GM19467 (cell line): ENCODE measurements at regions not wholly inside any gene's neighbourhood (a gene's known extent, or its start where the extent isn't known, plus 50 kb on each side); places are given as distances from the start of the nearest gene placed in this dataset.
"Not testable (repeated sequence)": the region's sequence is repeated elsewhere in the genome, so short reads cannot be mapped to it uniquely, and the experiment has no call there.

Experiments used
- ATAC-seq: cut with Tn5 transposase; IDR thresholded peaks from one replicate; pipeline ENCODE4 v1.9.1; 2021; ENCODE audit warnings: mild to moderate bottlenecking, moderate library complexity; ENCODE audit not compliant: unreplicated experiment

DNA sequence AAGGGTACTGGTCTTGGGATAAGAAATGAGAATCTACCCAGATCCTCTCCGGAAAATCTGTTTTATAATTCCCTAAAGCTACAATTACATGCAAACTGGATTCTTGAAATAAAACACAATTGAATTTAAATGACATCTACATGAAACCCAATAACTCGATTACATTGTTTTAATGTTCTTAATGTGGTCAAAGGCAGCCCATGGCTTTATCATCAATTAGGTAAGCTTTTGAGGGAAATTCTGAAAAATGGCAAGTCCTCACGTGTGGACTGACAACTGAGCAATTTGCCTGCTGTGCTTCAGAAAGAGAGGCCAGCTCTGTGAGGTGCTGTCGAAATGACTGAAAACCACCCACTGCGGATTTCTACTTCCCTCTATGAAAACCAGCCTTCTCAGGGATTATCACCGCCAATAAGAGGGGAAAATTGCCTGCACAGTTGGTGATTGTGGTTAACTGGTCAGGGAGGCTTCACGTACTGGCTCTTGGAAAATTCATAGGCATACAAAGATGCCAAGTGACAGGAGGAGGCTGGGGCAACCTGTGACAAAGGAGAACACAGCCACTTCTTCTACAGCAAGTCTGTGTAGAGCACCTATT lies 200.8 kb upstream of the SLCO3A1 start:
- ATAC-seq: no peak

DNA sequence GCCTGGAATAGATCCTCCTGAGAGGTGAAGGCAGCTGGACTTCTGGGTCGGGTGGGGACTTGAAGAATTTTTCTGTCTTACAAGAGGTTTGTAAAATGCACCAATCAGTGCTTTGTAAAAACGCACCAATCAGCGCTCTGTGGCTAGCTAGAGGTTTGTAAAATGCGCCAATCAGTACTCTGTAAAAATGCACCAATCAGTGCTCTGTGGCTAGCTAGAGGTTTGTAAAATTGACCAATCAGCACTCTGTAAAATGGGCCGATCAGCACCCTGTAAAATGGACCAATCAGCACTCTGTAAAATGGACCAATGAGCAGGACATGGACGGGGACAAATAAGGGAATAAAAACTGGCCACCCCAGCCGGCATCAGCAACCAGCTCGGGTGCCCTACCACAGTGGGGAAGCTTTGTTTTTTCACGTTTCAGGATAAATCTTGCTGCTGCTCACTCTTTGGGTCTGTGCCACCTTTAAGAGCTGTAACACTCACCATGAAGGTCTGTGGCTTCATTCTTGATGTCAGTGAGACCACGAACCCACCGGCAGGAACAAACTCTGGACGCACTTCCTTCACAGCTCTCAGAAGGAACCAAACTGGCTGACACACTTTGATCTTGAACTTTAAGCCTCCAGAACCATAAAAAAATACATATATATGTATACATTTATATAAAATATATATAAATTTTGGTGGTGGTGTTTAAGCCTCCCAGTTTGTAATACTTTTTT lies 197.8 kb upstream of the SLCO3A1 start:
- ATAC-seq: not testable (repeated sequence)

DNA sequence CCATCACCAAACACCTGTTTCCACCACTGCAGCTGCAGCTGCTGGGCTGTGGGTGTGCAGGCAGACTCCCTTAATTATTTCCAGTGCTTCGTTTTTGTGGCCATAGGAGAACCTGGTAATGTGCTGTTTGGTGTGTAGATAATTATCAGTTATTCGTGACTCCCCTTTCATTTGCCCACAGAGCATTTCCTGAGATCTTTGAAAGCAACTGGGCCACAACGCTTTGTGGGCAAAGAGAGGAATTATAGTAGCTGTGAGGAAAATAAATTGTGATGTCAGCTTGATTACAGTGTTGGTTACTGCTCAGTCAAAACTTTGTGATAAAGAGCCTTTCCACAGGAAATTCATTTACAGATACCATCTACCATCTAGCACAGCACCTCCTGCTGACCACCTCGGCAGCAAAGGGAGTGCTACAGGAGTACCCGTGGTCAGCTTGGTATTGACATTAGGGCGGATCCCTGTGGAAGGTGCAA lies 193.3 kb upstream of the SLCO3A1 start:
- no peak for ATAC-seq

DNA sequence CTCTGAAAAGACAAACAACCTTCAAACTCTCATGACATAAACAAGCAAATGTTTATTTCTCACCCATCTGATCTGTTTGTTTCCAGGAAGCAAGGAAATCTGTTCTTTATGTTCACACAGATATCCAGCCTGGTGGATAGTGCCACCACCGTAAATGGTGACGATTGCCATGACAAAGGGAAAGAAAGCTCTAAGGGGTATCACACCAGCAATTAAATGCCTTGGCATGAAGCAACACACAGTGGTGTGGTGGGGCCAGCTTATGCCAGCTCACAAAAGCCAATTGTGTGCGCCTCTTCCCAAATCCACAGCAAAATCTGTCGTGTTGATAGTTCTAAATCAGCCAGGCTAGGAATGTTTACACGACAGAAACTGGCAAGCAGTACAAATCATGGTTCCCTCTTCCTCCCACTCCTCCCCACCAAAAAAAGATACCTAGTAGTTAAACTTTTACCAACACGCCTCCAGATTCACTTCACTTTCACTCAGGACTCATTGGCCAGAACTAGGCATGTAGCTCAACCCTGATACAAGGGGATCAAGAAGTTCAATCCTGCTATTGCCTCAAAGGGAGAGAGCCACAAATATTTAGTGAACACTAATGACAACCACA lies 189.2 kb upstream of the SLCO3A1 start:
- ATAC-seq: no peak

DNA sequence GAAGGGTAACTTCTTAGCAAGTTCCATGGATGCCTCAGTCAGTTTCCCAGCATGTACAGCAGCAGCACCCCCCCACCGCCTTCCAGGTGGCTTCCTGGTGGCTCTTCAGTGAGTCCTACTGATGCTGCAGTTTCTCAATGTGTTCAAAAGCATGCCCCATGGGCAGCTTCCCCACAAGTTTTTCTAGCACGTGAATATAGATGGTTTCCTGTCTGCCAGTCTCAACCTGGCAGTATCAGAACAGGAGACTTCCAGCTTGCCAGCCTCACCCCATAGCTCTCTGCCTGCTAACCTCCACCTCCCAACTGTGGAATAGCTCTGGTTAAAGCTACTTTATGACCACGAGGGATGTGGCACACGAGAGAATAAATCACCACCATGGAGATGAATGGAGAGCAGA lies 188.3 kb upstream of the SLCO3A1 start:
- no peak for ATAC-seq

DNA sequence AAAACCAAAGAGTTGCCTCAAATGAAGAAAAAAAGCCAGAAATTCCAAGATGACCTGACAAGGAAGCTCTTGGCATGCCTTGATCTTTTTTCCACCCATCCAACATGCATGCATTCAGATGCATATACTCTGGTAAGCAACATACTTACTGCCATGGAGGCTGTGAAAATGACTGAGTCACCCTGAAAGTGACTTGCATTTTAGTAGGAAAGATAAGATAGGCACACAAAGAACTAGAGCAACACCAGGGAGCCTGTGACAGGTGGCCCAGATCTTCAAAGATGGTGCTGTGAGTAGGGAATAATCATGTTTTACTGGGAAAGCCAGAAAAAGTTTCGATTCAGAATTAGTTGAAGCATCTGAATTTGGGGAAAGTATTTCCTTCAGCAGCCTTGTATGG lies 185.1 kb upstream of the SLCO3A1 start:
- no peak for ATAC-seq

DNA sequence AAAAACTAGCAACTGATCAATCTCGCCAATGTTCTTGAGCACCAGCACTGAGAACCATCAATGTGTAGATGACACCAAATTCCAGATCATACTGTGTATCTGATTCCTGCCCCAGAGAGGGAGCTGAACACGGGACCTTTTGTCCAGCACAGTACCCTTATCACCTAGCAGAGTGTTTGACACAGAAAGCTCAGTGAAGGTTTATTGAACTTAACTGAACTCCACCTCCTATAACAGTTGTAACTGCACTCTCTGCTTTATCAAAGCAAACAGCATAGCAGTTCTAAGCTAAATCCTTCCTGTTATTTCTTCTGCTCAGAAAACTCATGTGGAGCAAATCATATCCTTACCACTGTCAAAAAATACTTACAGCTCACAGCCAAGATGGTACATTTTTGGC lies 183.4 kb upstream of the SLCO3A1 start:
- ATAC-seq: no peak

DNA sequence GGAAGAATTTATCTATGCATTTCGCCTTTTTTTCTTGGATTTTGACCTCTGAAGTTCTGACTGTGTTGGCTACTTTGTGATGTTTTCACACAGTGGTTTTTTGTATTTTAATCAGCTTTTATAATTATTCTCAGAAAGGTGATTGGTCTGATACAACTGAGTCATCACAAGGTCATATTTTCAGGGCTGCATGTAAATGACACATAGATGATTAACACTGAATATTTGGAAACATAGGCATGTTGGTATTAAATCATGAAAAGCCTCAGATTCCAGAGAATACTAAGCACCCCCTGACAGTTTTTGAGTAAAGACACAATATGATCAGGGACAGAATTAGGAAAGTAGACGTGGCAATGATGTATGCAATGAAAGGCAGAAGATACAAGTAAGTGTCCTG lies 175.5 kb upstream of the SLCO3A1 start:
- no peak for ATAC-seq

DNA sequence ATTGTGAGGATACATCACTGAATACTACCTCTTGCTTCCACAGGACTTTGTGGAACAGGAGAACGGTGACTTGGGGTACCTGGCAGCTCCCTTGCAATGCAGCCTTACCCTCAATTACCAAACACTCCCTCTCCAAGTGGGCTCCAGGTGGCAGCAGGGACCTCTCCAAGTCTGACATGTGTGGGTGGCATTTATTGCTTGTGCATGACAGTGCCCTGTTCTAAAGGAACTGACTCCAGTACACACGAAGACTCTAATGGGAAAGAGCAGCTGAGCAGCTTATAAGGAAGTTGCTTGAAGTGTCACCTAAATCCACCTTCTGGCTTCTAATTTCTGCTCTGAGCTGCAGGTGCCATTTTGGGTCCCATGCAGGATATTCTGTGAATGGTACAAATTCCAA lies 174.1 kb upstream of the SLCO3A1 start:
- no peak for ATAC-seq

DNA sequence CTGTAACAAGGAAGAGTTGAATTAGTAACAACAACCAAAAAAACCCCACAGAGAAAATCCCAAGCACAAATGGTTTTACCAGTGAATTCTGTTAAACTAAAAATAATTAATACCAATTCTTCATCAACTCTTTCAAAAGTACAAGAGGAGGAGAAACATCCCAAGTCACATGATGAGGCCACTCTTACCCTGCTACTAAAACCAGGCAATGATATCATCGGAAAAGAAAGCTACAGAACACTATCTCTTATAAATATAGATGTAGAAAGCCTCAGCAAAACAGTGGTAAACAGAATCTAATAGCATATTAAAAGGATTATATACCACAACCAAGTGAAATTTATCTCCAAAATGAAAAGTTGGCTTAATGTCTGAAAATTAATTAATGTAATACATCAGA lies 168.1 kb upstream of the SLCO3A1 start:
- ATAC-seq: no peak

DNA sequence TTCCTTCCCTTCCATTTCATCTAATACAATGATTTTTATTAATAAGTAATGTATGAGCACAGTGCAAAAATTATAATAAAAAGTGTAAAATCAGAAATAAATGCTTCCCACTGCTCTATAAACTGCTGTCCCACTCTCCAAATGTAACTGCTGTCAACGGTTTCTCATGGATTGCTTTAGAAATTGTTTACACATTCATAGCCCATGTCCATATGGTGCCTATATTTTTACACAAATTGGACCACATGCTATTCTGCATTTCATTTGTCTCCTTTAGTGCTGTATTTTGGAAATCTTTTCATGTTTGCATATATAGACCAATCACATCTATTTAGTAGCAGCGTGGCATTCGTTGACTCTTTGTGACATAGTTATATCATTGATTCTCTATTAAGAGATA lies 164.7 kb upstream of the SLCO3A1 start:
- no peak for ATAC-seq

DNA sequence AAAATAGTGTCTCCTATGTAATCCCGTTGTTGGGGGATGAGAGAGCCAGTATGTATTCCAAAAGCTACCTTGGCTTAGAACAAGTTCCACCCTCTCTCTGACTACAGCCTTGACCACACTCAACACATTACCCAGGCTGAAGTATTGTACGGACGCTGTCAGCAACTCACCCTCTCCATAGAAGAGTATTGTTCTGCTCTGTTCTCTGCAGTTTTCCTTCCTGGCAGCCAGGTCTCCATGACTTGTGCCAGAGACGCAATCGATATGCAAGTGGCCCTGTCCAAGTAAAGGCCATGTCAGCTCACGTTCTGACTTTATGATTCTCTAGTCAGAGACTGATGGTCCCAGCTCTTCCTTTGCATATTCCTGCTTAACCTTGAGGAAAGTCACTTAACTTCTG lies 164.1 kb upstream of the SLCO3A1 start:
- no peak for ATAC-seq

DNA sequence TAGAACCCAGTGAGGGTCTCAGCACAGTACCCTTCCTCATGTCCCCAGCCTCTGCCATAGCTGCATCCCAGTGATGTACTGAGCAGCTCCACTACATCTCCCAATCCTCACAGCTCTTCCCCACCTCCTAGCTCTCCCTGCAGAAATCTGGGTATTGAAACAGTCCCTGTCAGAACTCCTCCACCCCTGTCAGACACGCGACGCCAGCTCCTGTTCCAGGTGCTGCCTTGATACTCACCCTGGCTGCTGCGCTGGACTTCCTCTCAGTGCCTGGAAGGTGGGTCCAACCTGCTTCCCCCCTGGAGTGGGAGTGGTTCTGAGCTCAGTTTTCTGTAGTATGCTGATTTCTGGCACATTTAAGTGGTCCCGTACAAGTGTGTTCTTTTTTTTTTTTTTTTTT lies 160.9 kb upstream of the SLCO3A1 start:
- no peak for ATAC-seq

DNA sequence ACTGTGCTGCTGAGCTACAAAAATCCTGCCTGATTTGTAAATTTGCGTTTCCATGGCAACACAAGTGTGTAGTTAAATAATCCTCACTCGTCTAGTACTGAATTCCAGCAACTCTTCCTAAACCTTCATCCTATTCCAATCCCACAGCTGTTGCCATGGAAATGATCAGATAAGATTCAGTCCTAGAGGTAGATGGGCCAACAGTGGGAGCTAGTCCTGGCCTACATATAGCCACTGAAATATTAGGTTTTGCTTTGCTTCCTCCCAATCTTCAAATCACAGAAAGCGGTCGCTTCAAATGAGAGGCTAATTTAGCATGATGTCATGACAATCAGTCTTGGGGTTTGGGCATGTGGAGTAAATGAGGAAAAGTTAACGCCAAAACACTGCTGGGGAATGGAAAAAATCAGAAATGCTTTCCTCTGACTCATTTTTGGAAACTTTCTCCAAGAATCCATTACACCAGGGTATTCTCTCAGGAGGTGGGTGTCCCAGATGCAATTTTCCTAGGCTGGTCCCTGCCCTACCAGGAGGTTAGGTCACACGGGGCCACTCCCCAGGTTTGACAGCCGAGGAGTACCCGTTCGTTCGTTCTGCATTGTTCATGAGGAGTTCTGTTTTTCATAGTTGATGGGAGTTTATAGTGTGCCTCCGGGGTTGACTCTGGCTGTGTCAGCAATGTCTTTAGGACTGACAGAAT lies 159.2 kb upstream of the SLCO3A1 start:
- ATAC-seq: no peak

DNA sequence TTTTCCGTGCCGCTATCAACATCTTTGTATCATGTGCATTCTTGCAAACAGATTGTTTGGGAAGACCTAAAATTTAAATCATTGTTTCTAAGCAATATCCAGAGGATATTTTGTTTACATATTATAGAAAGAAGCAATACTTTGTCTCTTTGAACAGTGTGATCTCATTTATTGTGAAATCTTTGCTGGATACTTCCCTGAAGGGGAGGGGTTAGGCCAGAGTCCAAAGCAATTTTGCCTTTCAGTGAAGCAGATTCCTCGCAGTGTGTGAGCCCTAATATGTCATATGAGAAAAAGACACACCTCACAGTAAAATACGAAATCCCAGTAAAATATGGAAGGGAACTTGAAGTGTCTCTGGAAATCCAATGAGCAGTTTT lies 158.7 kb upstream of the SLCO3A1 start:
- ATAC-seq: no peak

DNA sequence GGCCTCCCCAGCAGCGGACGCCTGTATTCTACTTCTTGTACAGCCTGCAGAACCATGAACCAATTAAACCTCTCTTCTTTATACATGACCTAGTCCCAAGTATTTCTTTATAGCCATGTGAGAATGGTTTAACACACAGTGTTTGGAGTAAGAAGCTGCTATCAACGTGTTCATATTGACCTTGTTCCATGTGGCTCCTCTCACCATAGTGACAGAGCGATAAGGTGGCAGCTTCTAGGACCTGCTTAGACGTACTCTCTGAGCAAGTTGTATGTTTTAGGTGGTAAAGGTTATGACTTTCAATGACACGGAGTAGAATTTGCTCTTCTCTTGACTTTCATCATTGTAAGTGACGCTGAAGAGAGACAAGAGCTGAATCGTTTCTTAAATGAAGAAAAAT lies 157.7 kb upstream of the SLCO3A1 start:
- ATAC-seq: no peak

DNA sequence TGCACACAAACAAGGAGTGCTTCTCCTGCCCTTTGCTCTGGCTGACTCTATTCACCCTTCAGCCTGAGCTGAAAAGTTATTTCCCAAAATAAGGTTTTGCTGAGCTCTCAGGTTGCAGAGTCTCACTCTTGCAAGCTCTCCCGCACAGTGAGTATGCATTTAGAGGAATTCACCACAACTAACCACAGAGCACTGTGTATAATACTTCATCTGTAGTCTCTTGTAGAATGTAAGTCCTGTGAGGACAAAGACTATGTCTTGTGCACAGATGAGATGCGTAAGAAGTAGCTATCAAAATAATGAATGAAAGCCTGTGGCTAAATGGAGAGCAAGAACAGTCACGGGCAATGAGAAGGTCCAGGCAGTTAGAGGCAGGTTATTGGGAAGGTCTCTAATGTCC lies 156.5 kb upstream of the SLCO3A1 start:
- ATAC-seq: no peak

DNA sequence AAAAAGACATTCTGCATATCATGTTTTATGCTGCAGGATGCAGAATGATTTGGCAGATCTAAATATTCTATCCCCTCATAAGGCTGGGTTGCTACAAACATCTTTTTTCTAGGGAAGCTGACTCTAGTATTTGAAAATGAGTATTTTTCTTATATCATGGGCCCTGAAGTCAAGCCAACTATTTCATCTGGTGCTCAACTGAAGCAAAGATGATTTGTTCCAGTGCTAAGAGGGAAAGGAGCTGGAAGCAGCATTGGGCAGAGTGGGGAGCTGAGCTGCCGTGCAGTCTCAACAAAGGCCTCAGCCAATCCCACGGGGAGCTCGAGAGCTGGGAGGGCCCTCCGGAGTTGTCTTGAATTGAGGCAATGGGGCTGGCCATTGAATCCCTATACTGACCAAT lies 155.3 kb upstream of the SLCO3A1 start:
- no peak for ATAC-seq

DNA sequence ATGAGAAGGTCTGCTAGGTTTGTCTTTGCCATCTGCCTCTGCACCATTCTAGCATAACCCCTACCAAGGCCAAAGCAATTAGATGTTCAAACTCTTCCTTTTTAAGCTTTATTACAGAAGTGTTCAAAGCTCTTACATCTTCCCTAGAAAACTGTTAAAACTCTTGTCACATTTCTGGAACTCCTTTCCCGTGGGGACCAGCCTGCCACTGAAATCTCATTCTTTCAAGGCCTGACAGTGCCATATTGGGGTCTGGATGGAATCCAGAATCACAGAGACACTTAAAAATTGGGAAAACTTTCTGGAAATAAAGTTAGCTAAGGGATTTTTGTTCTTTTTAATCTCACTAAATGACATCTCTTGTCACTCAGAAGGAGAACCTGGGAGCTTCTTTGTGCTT lies 153.8 kb upstream of the SLCO3A1 start:
- no peak for ATAC-seq

DNA sequence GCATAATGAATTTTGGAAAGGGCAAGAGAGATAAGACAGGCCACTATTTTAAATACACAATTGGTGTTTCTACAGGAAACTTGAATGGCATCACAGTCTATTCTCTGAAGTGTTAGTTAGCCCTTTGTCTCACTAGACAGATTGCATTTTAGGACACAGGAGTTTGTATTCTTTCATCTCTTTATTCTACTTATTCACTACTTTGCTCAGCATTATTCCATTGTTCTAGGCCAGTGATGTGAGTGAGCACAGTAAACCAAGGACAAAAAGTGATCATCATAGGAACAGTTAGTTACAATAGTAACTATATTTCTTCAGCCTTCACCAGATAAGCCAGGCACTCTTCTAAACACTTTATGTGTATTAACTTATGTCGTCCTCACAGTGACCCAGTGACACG lies 150.2 kb upstream of the SLCO3A1 start:
- no peak for ATAC-seq

DNA sequence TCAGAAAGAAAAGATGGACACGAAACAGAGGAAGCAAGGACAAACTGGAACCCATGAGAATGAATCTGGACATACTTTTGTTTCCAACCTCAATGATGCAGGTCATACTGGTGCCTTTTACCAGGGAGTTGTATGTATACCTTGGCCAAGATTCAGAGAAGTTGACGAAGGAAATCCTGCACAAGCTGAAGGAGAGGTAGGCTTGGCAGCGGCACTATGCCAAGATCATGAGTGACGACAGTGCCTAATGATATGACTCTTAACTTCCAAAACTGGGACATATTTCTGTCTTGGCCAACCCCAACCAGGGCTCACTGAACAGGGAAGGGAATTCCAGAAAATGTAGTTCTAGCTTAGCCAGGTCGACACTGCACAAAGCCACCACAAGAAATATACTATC lies 149.2 kb upstream of the SLCO3A1 start:
- ATAC-seq: no peak
